ENCODE measurements at regions not wholly inside any gene's neighbourhood (a gene's known extent, or its start where the extent isn't known, plus 50 kb on each side); places are given as distances from the start of the nearest gene placed in this dataset.
"Not testable (repeated sequence)": the region's sequence is repeated elsewhere in the genome, so short reads cannot be mapped to it uniquely, and the experiment has no call there.

GRCh38 chr13:65679240-65679639 lies 1550.9 kb downstream of the PCDH9 start:
- no peak for DNase-seq (ENCODE audit: low spot score)

DNA sequence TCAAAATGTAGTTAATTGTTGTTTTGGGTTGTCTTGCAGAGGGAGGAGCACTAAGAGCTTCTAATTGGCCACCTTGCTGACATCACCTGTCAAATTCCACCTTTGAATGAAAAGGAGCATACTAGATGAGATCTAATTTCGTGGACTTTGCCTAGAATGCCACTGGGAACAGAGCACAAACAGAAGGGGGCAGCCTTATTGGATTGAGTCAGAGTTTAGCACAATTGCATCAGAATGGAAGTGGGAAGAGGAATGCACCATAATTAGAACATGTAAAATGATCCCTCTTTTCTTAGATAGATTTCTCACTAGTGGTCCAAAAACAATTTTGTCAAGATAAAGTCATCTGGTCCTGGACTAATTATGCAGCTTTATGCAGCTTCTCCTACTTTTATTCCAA lies 1552.2 kb downstream of the PCDH9 start:
- DNase-seq (ENCODE audit: low spot score): no peak

DNA sequence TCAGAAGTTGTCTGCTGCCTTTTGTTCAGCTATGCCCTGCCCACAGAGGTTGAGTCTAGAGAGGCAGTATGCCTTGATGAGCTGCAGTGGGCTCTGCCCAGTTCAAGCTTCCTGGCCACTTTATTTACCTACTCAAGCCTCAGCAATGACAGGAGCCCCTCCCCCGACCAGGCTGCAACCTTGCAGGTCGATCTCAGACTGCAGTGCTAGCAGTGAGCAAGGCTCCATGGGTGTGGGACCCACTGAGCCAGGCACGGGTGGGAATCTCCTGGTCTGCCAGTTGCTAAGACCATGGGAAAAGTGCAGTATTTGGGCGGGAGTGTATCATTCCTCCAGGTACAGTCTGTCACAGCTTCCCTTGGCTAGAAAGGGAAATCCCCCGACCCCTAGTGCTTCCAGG lies 1554.8 kb downstream of the PCDH9 start:
- not testable (repeated sequence) for DNase-seq (ENCODE audit: low spot score)

- DNase-seq (ENCODE audit: low spot score): no peak
Observed at GRCh38 chr13:65670014-65670625, 1560.0 kb downstream of the PCDH9 start.

DNA sequence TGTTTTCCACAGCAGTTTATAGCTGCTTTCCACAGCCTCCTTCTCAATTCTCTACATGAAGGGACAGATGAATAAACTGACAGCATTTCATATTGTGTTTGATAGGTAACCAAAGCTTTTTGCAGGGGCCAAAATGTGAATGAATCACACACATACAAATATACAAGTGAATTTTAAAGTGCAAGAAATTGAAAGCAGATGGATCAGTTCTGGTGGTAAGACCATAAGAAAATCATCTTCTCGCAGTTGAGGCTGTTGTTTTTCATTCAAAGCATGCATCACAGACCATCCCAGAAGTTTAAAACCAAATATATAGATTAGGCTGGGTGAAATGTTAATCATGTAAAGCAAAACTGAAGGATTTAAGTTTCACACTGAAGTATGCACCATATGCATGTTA lies 1569.4 kb downstream of the PCDH9 start:
- DNase-seq (ENCODE audit: low spot score): no peak

DNA sequence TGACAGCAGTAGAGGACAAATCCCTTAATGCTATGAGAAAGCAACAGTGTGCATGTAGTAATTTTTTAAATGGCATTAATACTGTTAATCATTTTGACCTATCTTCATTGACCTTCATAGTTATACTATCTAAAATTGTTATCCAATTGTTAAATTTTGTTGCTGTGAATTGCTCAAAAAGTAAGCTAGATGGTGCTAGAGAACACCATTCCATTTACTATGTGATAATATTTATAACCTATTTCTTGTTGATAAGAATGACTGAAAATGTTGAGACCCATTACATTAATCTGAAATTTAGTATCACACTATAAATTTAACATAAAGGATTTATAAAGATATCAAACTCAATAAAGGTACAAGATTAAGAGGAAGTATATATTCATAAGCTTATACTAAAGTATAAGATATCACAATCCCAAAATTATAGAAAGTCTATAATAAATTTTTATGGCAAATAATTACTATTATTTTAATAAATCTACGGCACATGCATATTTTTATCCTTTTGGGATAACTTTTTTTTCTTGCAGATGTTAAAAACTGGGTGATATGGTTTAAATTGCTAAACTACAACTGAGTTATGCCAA lies 1573.3 kb downstream of the PCDH9 start:
- no peak for DNase-seq (ENCODE audit: low spot score)

DNA sequence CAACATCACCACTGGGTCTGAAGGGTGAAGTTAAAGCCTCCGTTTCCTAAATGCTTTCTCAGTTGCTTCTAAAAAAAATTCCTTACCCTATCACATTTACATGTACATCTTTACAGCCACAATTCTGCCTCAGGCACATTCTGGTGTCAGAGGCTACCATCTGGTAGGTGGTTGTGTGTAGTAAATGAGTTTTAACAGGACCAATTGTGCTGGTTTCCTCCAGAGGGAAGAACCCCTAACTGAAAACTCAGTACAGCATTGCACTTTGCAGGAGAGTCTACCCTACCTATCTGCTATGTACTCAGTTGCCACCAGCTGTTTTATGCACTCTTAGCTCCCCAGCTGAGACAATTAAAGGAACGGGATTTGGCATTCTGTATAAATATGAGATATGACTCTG lies 1576.5 kb downstream of the PCDH9 start:
- no peak for DNase-seq (ENCODE audit: low spot score)

DNA sequence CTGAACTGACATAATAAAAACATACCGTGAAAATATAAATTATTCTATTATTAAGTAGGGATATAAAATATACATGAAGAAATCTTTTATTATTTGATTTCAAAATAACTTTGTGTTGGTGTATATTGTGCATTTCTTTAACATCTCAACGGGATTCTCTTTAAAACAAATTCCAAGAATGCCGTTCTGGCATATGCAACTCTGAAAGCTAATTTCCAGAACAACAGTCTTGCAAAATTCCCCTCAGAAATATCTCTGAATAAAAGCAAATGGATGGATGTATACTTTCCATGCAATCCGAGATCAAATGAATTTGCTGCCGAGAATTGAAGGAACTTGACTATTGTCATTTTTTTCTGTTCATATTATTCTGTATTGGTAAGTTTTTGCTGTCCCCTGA lies 1579.8 kb downstream of the PCDH9 start:
- no peak for DNase-seq (ENCODE audit: low spot score)

GRCh38 chr13:65642996-65643395 lies 1587.1 kb downstream of the PCDH9 start:
- no peak for DNase-seq (ENCODE audit: low spot score)

DNA sequence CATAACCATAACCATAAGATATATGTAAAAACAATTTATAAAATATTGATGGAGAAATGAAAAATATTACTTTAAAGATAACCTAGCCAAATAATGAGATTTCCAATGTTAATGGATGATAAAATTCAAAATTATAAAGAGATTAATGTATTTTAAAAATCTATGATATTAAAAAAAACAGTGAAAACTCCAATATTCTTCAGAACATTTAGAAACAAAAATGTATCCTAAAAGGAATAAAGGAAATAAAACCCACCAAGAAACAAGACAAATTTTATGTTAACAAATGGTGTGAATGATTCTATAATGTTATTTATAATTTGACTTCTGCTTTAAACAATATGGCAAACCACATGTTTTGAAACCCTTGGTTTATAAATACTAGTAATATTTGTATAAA lies 1587.8 kb downstream of the PCDH9 start:
- no peak for DNase-seq (ENCODE audit: low spot score)

- DNase-seq (ENCODE audit: low spot score): no peak
Observed at GRCh38 chr13:65638572-65639168, 1591.5 kb downstream of the PCDH9 start.

GRCh38 chr13:65633806-65634205 lies 1596.3 kb downstream of the PCDH9 start:
- DNase-seq (ENCODE audit: low spot score): no peak

GRCh38 chr13:65631078-65631477 lies 1599.1 kb downstream of the PCDH9 start:
- no peak for DNase-seq (ENCODE audit: low spot score)

GRCh38 chr13:65629926-65630325 lies 1600.2 kb downstream of the PCDH9 start:
- no peak for DNase-seq (ENCODE audit: low spot score)

- DNase-seq (ENCODE audit: low spot score): no peak
Observed at GRCh38 chr13:65623148-65623547, 1607.0 kb downstream of the PCDH9 start.

DNA sequence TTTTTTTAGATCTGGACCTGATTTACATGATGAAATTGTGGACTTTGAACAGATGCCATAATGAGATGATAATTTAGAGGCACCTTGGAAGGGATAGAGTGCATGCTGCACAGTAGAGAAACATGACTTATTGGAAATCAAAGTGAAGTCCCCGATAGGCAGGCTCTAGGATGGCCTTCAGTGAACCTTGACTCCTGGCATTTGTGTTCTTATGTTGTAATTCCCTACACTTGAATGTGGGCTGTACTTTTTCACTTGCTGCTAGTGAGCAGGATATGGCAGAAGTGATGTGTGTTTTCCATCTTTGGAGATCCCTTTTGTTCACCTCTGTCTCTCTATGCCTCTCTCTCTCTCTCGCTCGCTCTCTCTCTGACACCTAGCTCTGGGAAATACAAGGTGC lies 1614.6 kb downstream of the PCDH9 start:
- no peak for DNase-seq (ENCODE audit: low spot score)

DNA sequence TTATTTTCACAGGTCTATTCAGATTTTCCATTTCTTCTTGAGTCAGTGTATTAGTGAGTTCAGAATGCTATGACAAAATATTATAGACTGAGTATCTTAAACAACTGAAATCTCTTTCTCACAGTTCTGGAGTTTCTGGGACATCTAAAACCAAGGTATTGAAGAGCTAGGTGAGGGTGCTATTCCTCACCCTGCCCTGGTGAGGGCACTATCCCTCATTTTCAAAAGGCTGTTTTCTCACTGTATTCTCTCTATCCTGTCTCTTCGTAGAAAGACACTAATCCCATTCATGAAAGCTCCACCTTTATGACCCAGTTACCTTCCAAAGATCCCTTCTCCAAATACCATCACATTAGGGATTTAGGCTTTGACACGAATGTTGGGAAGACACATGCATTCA lies 1617.1 kb downstream of the PCDH9 start:
- DNase-seq (ENCODE audit: low spot score): no peak

DNA sequence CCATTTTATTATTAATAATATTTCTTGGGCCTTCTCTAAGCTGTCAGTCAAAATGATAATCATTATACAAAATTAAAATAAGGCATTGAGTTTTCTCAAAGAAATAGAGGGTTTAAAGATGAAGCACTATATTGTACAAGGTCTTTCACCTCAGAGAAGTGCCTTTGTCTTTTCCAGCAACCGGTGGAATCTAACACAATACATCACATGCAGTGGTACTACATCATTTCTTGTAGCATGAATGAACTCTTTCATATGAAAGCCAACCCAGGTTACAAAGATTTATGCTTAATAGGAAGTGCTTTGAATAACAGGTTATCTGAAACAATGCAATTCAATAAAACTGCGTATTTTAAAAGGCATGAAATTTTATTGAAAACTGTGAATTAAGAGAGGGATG lies 1620.8 kb downstream of the PCDH9 start:
- DNase-seq (ENCODE audit: low spot score): no peak

DNA sequence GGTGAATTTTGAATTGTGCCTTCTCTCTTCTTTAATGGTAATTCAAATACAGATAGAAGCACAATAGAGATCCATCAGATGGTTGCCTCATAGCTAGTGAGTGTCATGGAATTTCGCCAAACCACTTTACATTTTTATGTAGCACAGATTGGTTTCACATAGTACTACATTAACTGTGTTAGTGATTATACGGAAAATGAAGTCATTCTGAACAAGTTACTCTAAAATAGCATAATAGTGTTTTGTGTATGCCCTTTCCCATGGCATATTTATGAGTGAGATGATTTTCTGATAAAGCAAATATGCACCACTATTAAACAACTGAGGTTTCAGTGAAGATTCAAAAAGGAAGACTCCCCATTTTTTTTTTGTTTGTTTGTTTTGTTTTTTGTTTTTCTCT lies 1623.5 kb downstream of the PCDH9 start:
- no peak for DNase-seq (ENCODE audit: low spot score)

GRCh38 chr13:65605396-65605795 lies 1624.7 kb downstream of the PCDH9 start:
- no peak for DNase-seq (ENCODE audit: low spot score)

- DNase-seq (ENCODE audit: low spot score): no peak
Observed at GRCh38 chr13:65603160-65603559, 1627.0 kb downstream of the PCDH9 start.

DNA sequence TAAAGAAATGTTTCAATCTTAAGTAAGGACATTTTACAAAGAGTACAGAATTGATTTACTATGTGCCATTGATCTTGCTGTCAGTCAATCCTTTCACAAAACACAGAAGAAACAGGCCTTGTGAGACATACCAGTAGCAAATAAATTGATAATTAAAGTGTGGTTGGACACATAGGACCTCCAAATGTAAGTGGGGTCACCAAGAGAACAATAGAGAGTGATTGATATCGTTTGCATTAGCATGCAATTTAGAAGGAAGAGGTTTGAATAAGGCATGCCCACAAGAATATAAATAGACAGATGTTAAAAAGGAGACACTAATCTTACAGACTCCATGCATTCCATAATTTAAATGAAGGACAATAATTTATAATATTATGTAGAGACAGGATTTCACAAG lies 1628.3 kb downstream of the PCDH9 start:
- no peak for DNase-seq (ENCODE audit: low spot score)

GRCh38 chr13:65600702-65601101 lies 1629.4 kb downstream of the PCDH9 start:
- DNase-seq (ENCODE audit: low spot score): no peak
